ENCODE measurements at regions not wholly inside any gene's neighbourhood (a gene's known extent, or its start where the extent isn't known, plus 50 kb on each side); places are given as distances from the start of the nearest gene placed in this dataset.

GRCh38 chr1:58149271-58149812 is 397.2 kb downstream of the OMA1 start:
- H3K27ac ChIP-seq (ENCODE audit: control insufficient read depth, insufficient read depth), result no peak overlapping the region
- ATAC-seq, result no peak
- FAIRE-seq, result no peak
- H3K27me3 ChIP-seq (replicated peaks in 1 of 2; ENCODE audit: control insufficient read depth in 2 of 2, insufficient read depth in 2 of 2, low read length in 1 of 2), result no peaks in the 10 kb centered on the region; a peak in 1 of 4 replicates
- H3K4me2 ChIP-seq (ENCODE audit: control insufficient read depth, insufficient read depth), result no peak overlapping the region
- TF ChIP-seq CEBPB (IDR thresholded peaks at IDR 0.05; ENCODE audit: borderline replicate concordance in 1 of 2, low read depth in 2 of 2, low read length in 2 of 2) (no peak), ZBED1 (IDR thresholded peaks at IDR 0.05; ENCODE audit: borderline replicate concordance) (no peak), SMC3 (IDR thresholded peaks at IDR 0.05; ENCODE audit: borderline replicate concordance, low read length) (no peak), FOXM1 (IDR thresholded peaks at IDR 0.05; ENCODE audit: low read depth, low read length) (no peak), PAX8 (IDR thresholded peaks at IDR 0.05) (no peak), ZNF217 (IDR thresholded peaks at IDR 0.05) (no peak), NRF1 (conservative IDR thresholded peaks at IDR 0.05; ENCODE audit: low read depth, low read length) (no peak), BCL11A (IDR thresholded peaks at IDR 0.05; ENCODE audit: low read depth, low read length) (no peak), JUNB (IDR thresholded peaks at IDR 0.05) (no peak), HCFC1 (IDR thresholded peaks at IDR 0.05; ENCODE audit: low read length) (no peak), SREBF2 (IDR thresholded peaks at IDR 0.05; ENCODE audit: low read length) (no peak), EGR1 (IDR thresholded peaks at IDR 0.05; ENCODE audit: borderline replicate concordance in 1 of 2, low read depth in 2 of 2, low read length in 2 of 2) (no peak), REST (IDR thresholded peaks at IDR 0.05; ENCODE audit: low read depth, low read length) (no peak), PKNOX1 (IDR thresholded peaks at IDR 0.05) (no peak), BHLHE40 (IDR thresholded peaks at IDR 0.05; ENCODE audit: borderline replicate concordance in 1 of 2, low read depth in 2 of 2, low read length in 1 of 2) (no peak), MYC (IDR thresholded peaks at IDR 0.05; ENCODE audit: insufficient read depth, insufficient read length, insufficient replicate concordance, low read length, severe bottlenecking) (no peak), NFIC (IDR thresholded peaks at IDR 0.05; ENCODE audit: low read depth, low read length) (no peak), TCF7 (IDR thresholded peaks at IDR 0.05; ENCODE audit: borderline replicate concordance) (no peak)
- in situ Hi-C loops (cut with MboI) (no loop called here), intact Hi-C loops (cut with micrococcal nuclease; ENCODE audit: unreplicated experiment) (no loop called here)
- H3K36me3 ChIP-seq (ENCODE audit: control insufficient read depth in 2 of 2, insufficient read depth in 2 of 2, low read length in 1 of 2), result no peaks in the 10 kb centered on the region
- WGBS (ENCODE audit: insufficient coverage, insufficient replicate concordance, low lambda C conversion rate, missing lambda C conversion rate), result 28% methylated on average over 6 of the region's 6 CpGs
- H4K20me1 ChIP-seq (ENCODE audit: control insufficient read depth, insufficient read depth), result no peaks in the 10 kb centered on the region
- H3K9me3 ChIP-seq (replicated peaks; ENCODE audit: control insufficient read depth, insufficient read depth, low read length), result no peaks in the 10 kb centered on the region
- no TSS peak for BruUV-seq (replicated peaks)
- no peak overlapping the region for H3K4me3 ChIP-seq
- H3K4me1 ChIP-seq (ENCODE audit: control insufficient read depth, insufficient read depth, low read length), result no peaks in the 10 kb centered on the region
- H2AFZ ChIP-seq (ENCODE audit: control insufficient read depth, low read depth, low read length), result no peak overlapping the region
- ChIA-PET RAD21 (ENCODE audit: unreplicated experiment) (interaction anchor here (0.9 to 1.4 kb wide), 2 partner anchors 9 to 41 kb away, joined by 5 to 7 read pairs; no protein-coding TSS in a partner anchor), POLR2A (no interaction called here), CTCF (interaction anchor here (0.8 to 1.8 kb wide), 2 partner anchors 9 to 10 kb away, joined by 7 to 15 read pairs; no protein-coding TSS in a partner anchor), SMC1A (ENCODE audit: uncharacterized antibody, unreplicated experiment) (interaction anchor here (0.7 to 17.8 kb wide), 7 partner anchors 10 to 1652 kb away, joined by 3 to 258 read pairs (median 3); no protein-coding TSS in a partner anchor)
- H3K79me2 ChIP-seq (ENCODE audit: control insufficient read depth, insufficient read depth, low read length), result no peaks in the 10 kb centered on the region
- no peak for DNase-seq (ENCODE audit: low read depth, low spot score)
- H3K9ac ChIP-seq (ENCODE audit: control insufficient read depth, insufficient read depth, low read length), result no peak overlapping the region

All from GM12878 (cell line).